Ishikawa (cell line): ENCODE measurements at regions not wholly inside any gene's neighbourhood (a gene's known extent, or its start where the extent isn't known, plus 50 kb on each side); places are given as distances from the start of the nearest gene placed in this dataset.

Experiments
- CEBPB ChIP-seq: IDR thresholded peaks from 2 replicates; pipeline ENCODE4 v1.6.1; 2012
- CREB1 ChIP-seq: IDR thresholded peaks from 2 replicates; pipeline ENCODE4 v1.6.1; 2012; ENCODE audit warnings: low read depth
- EGR1 ChIP-seq: IDR thresholded peaks from 2 replicates; pipeline ENCODE4 v1.6.1; 2012
- EP300 ChIP-seq: IDR thresholded peaks from 2 replicates; pipeline ENCODE4 v1.6.1; 2012; ENCODE audit warnings: borderline replicate concordance
- FOXM1 ChIP-seq: IDR thresholded peaks from 2 replicates; pipeline ENCODE4 v1.6.1; 2012; ENCODE audit warnings: low read depth, borderline replicate concordance
- NFIC ChIP-seq: IDR thresholded peaks from 2 replicates; pipeline ENCODE4 v1.6.1; 2012
- RAD21 ChIP-seq: IDR thresholded peaks from 2 replicates; pipeline ENCODE4 v1.6.1; 2012; ENCODE audit warnings: low read depth
- REST ChIP-seq: IDR thresholded peaks from 2 replicates; pipeline ENCODE4 v1.6.1; 2012; ENCODE audit warnings: low read depth, mild to moderate bottlenecking
- TAF1 ChIP-seq: IDR thresholded peaks from 2 replicates; pipeline ENCODE4 v1.6.1; 2012; ENCODE audit warnings: low read depth, mild to moderate bottlenecking
- TCF12 ChIP-seq: IDR thresholded peaks from 2 replicates; pipeline ENCODE4 v1.6.1; 2012; ENCODE audit warnings: low read depth
- TEAD4 ChIP-seq: IDR thresholded peaks from 2 replicates; pipeline ENCODE4 v1.6.1; 2012
- USF1 ChIP-seq: IDR thresholded peaks from 2 replicates; pipeline ENCODE4 v1.6.1; 2012
- YY1 ChIP-seq: IDR thresholded peaks from 2 replicates; pipeline ENCODE4 v1.6.1; 2012; ENCODE audit warnings: low read depth
- ZBTB7A ChIP-seq: IDR thresholded peaks from 2 replicates; pipeline ENCODE4 v1.6.1; 2012; ENCODE audit warnings: low read depth
- TF ChIP-seq, protein P1 (sequence below): IDR thresholded peaks from 2 replicates; pipeline ENCODE4 v1.6.1; 2012

DNA sequence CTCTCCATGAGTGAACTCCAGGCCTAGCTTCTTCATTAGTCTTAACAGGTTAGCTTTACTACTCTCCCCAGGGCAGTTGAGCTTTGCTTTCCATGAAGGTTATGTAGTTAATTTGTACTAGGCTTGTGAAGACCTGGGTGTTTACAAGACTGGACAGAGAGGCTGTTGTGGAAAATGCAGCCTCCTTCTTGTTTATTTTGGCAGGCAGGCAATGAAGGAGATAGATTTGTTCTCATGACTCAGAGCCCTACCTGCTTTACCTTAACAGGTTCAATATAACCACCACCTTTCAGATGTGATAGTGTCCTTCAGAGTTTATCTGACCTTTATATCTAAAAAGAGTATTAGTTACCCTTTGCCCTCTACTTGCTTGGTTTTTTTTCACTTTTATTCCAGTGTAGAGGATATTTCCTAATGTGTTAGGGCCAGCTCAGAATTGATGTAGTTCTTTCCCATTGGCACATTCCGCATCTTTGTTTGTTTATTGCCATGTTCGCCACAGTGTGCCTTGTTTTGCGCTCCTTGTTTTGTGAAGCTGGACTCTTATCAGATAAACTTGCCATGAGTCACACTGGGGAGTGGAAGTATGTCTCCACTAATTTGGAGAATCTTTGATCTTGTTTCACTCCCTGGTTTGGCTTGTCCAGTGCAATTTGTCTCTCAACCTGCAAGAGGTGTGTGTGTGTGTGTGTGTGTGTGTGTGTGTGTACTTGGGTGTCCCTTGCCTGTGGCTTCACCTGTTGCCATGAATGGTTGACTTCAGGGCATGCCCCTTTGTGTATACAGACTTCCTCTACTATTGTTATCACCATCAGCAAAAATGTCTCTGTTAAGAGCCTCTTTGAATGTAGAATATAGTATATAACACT lies 87.4 kb upstream of the MACF1 start:
- TF ChIP-seq FOXM1, result no peak
- no peak for TF ChIP-seq REST
- TF ChIP-seq, protein P1, sequence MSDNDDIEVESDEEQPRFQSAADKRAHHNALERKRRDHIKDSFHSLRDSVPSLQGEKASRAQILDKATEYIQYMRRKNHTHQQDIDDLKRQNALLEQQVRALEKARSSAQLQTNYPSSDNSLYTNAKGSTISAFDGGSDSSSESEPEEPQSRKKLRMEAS, result no peak
- TF ChIP-seq YY1, result no peak
- no peak for TF ChIP-seq CREB1
- no peak for TF ChIP-seq EP300

DNA sequence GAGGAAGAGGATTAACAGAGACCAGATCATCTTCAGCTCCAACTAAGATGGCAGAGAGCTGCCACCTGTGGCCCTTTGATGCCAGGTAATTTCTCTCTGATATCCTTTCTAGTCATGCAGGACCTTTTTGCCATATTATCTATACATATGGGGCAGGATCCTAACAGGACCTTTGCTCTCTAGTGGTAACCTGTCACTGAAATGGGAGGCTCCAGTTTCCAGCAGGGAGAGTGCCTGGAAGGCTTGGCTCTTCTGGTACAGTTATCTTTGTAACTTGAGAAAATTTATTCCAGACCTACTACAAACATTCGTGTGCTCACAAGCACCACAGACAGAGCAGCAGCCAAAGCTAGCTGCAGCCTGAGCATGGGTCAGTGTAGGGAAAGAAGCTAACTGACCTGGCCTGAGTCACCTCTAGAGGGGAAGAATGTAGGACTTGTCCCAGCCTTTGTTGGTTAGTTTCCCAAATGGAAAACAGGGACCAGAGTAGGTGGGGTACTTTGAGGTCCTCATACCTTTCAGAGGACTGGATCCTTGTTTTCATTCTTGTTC lies 86.5 kb upstream of the MACF1 start:
- no peak for TF ChIP-seq EP300
- TF ChIP-seq, protein P1, result no peak

DNA sequence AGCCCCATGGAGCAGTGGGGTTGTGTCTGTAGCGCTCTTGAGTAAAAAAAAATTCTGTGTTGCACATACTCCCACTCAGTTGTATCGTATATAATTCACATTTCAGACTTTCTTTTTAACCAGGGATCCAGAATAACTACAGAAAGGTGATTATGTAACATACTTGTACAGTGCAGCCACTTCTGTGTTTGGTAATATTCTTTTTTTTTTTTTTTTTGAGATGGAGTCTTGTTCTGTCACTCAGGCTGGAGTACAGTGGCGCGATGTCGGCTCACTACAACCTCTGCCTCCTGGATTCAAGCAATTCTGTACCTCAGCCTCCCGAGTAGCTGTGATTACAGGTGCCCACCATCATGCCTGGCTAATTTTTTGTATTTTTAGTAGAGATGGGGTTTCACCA lies 82.4 kb upstream of the MACF1 start:
- no peak for TF ChIP-seq EP300

- TF ChIP-seq TAF1 (no peak), NFIC (no peak), TCF12 (no peak), CEBPB (no peak), CREB1 (no peak), TEAD4 (no peak), ZBTB7A (no peak), YY1 (no peak), EP300 (no peak), FOXM1 (no peak), USF1 (no peak), RAD21 (no peak), EGR1 (no peak), REST (no peak)
- TF ChIP-seq, protein P1, result no peak
These were observed 80.2 kb upstream of the MACF1 start for GRCh38 chr1:39124282-39124681.

- TF ChIP-seq NFIC (peak; percentile 59), CEBPB (no peak)
These were observed 77.0 kb upstream of the MACF1 start for GRCh38 chr1:39127513-39127912.

DNA sequence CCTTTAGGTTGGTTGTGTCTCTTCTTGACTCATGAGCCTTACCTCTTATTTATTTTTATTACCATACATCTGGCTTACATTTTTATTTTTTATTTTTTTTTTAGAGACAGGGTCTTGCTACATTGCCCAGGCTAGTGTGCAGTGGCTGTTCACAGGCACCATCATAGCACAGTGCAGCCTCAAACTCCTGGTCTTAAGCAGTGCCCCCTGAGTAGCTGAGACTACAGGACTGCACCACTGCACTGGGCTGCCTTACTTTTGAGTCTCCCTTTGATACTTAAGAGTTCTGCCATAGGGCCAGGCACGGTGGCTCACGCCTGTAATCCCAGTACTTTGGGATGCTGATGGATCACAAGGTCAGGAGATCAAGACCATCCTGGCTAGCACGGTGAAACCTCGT lies 76.4 kb upstream of the MACF1 start:
- TF ChIP-seq YY1 (no peak), CREB1 (no peak), NFIC (no peak), TCF12 (no peak)

- TF ChIP-seq TCF12 (0 out of 2 replicates have a peak, but pooled peaks have one; percentile 26), NFIC (peak; percentile 82), CREB1 (no peak), FOXM1 (no peak), TEAD4 (no peak), CEBPB (peak; percentile 67)
- TF ChIP-seq, protein P1, result peak; percentile 48; the same call in 1 of the 2 replicates
These were observed 75.5 kb upstream of the MACF1 start for GRCh38 chr1:39128959-39129358.
